Skeletal muscle tissue (tissue), 3 donors: ENCODE measurements at regions not wholly inside any gene's neighbourhood (a gene's known extent, or its start where the extent isn't known, plus 50 kb on each side); places are given as distances from the start of the nearest gene placed in this dataset.
"Not testable (repeated sequence)": the region's sequence is repeated elsewhere in the genome, so short reads cannot be mapped to it uniquely, and the experiment has no call there.

Experiments
- H3K27ac ChIP-seq: one replicate; pipeline ENCODE4 v1.7.0; 2013; ENCODE audit warnings: mild to moderate bottlenecking, low read depth, low read length, inconsistent platforms
- H3K27me3 ChIP-seq, 3 donors: one replicate each; pipeline ENCODE4 v1.7.0; 2013; ENCODE audit warnings: low read length in 3 of 3; ENCODE audit not compliant: control insufficient read depth in 3 of 3, insufficient read depth in 3 of 3
- H3K36me3 ChIP-seq, 3 donors: one replicate each; pipeline ENCODE4 v1.7.0; 2013; ENCODE audit warnings: low read length in 3 of 3; ENCODE audit not compliant: control insufficient read depth in 3 of 3, insufficient read depth in 3 of 3
- H3K4me1 ChIP-seq, 3 donors: one replicate each; pipeline ENCODE4 v1.7.0; 2013; ENCODE audit warnings: low read length in 3 of 3, mild to moderate bottlenecking in 3 of 3; ENCODE audit not compliant: control insufficient read depth in 3 of 3, insufficient read depth in 3 of 3
- H3K4me3 ChIP-seq, 3 donors: one replicate each; pipeline ENCODE4 v1.7.0; 2013; ENCODE audit warnings: low read length in 3 of 3
- H3K9ac ChIP-seq, 3 donors: one replicate each; pipeline ENCODE4 v1.7.0; 2013; ENCODE audit warnings: low read length in 3 of 3, mild to moderate bottlenecking in 3 of 3, moderate library complexity in 2 of 3, low read depth in 1 of 3
- H3K9me3 ChIP-seq, 3 donors: one replicate each; pipeline ENCODE4 v1.7.0; 2013; ENCODE audit warnings: low read length in 3 of 3; ENCODE audit not compliant: control insufficient read depth in 3 of 3
- donor health status: Osteomylitis.

GRCh38 chr2:67895227-67895941 is 167.4 kb downstream of the C1D start:
- Histone ChIP-seq H3K4me3 (no peak overlapping the region), H3K27ac (no peak overlapping the region), H3K9ac (no peak overlapping the region), H3K36me3 (no peaks in the 10 kb centered on the region), H3K27me3 (no peaks in the 10 kb centered on the region), H3K4me1 (peaks cover 0 to 12% (median 4%) of the 10 kb centered on the region in 3 donors), H3K9me3 (no peaks in the 10 kb centered on the region)

DNA sequence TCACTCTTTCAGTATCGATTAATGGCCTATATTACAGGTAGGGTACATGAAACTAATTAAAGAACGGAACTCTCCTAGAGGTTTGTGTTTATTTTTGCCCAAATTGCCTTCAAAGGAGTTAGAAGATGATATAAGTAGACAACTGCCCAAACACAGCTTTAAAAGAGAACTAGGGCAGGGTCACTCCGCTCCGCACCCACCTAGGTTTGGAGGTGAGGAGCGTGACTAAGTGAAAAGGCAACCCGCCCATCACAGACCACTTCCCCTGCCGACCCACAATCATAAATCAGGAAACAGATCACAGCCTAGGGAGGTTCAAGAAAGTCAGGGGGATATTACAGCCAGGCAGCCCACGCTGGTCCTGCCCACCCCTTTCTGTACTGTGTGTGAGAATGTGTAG is 166.7 kb downstream of the C1D start:
- Histone ChIP-seq H3K27me3 (no peaks in the 10 kb centered on the region), H3K4me1 (peaks cover 0 to 12% (median 4%) of the 10 kb centered on the region in 3 donors), H3K4me3 (no peak overlapping the region), H3K27ac (no peak overlapping the region), H3K36me3 (no peaks in the 10 kb centered on the region), H3K9me3 (no peaks in the 10 kb centered on the region), H3K9ac (no peak overlapping the region)

DNA sequence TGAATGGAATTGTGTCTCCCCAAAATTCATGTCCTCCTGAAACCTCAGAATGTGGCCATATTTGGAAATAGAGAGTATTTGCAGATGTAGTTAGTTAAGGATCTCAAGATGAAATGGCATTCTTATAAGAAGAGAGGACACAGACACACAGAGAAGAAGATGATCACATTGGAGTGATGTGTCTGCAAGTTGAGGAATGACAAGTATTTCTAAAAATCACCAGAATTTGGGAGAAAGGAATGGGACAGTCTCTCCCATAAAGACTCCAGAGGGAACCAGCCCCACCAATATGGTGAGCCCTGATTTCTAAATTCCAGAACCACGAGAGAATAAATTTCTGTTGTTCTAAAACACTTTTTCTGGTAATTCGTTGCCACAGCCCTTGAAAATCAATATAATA is 166.3 kb downstream of the C1D start:
- no peak overlapping the region for H3K27ac ChIP-seq
- H3K9me3 ChIP-seq = no peaks in the 10 kb centered on the region
- no peak overlapping the region for H3K4me3 ChIP-seq
- H3K27me3 ChIP-seq = no peaks in the 10 kb centered on the region
- H3K4me1 ChIP-seq = peaks cover 0 to 12% (median 4%) of the 10 kb centered on the region in 3 donors
- H3K36me3 ChIP-seq = no peaks in the 10 kb centered on the region
- H3K9ac ChIP-seq = no peak overlapping the region

DNA sequence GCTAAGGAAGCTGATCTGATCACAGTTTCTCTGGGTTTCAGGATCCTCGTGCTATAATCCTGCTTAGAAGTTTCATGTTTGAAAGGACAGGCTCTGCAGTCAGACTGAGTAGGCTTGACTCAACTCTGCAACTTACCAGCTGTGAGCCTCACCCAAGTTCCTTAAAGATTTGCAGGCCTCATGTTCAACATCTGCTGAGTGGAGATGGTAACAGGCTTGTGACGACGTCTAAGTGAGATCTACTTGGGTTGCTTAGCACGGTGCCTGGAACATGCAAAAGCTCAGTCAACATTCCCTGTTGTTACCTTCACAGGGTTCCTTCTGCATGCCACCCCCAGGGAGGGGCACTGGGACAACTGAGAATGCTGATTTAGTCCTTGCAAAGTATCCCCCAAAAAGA is 164.2 kb downstream of the C1D start:
- no peak overlapping the region for H3K9ac ChIP-seq
- no peaks in the 10 kb centered on the region for H3K36me3 ChIP-seq
- peaks cover 0 to 12% (median 4%) of the 10 kb centered on the region in 3 donors for H3K4me1 ChIP-seq
- H3K9me3 ChIP-seq = no peaks in the 10 kb centered on the region
- peaks cover 0 to 2% (median 0%) of the 10 kb centered on the region in 3 donors for H3K27me3 ChIP-seq
- no peak overlapping the region for H3K4me3 ChIP-seq
- H3K27ac ChIP-seq = no peak overlapping the region

DNA sequence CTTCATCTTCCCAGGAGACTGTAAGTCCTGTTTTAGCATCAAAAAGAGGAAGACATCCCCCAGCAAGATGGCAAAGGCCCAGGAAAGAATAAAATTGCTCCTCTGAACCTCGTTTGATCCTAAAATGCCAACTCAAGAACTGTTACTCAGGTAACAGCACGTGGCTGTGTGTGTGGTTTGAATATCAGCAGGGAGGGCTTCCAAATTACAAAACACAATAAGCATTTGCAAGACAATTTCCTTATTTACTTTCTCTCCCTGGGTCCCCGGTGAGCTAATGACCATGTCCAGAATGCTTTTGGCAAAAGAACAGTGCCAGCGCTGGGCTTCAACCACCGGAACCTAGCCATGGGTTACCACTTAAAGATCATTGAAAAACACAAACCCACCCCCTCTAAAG is 163.6 kb downstream of the C1D start:
- no peaks in the 10 kb centered on the region for H3K36me3 ChIP-seq
- peaks cover 0 to 2% (median 0%) of the 10 kb centered on the region in 3 donors for H3K27me3 ChIP-seq
- no peak overlapping the region for H3K9ac ChIP-seq
- H3K9me3 ChIP-seq = no peaks in the 10 kb centered on the region
- no peak overlapping the region for H3K4me3 ChIP-seq
- H3K27ac ChIP-seq = no peak overlapping the region
- H3K4me1 ChIP-seq = peaks cover 0 to 12% (median 4%) of the 10 kb centered on the region in 3 donors

- Histone ChIP-seq H3K4me1 (peaks cover 0 to 5% (median 0%) of the 10 kb centered on the region in 3 donors), H3K9ac (no peak overlapping the region), H3K27ac (no peak overlapping the region), H3K36me3 (no peaks in the 10 kb centered on the region), H3K4me3 (no peak overlapping the region), H3K9me3 (no peaks in the 10 kb centered on the region), H3K27me3 (peaks cover 0 to 2% (median 0%) of the 10 kb centered on the region in 3 donors)
Measured at GRCh38 chr2:67900826-67901225, 162.0 kb downstream of the C1D start.

GRCh38 chr2:67904566-67904965 is 158.2 kb downstream of the C1D start:
- Histone ChIP-seq H3K4me1 (no peaks in the 10 kb centered on the region), H3K9me3 (no peaks in the 10 kb centered on the region), H3K9ac (no peak overlapping the region), H3K27me3 (peaks cover 0 to 2% (median 0%) of the 10 kb centered on the region in 3 donors), H3K27ac (no peak overlapping the region), H3K4me3 (no peak overlapping the region), H3K36me3 (no peaks in the 10 kb centered on the region)

GRCh38 chr2:67904966-67905365 is 157.8 kb downstream of the C1D start:
- no peak overlapping the region for H3K4me3 ChIP-seq
- H3K9ac ChIP-seq = no peak overlapping the region
- H3K9me3 ChIP-seq = no peaks in the 10 kb centered on the region
- H3K36me3 ChIP-seq = no peaks in the 10 kb centered on the region
- peaks cover 0 to 2% (median 0%) of the 10 kb centered on the region in 3 donors for H3K27me3 ChIP-seq
- H3K4me1 ChIP-seq = no peaks in the 10 kb centered on the region
- no peak overlapping the region for H3K27ac ChIP-seq

GRCh38 chr2:67906547-67906946 is 156.3 kb downstream of the C1D start:
- H3K27me3 ChIP-seq, H3K9me3 ChIP-seq, H3K9ac ChIP-seq, H3K4me3 ChIP-seq, H3K27ac ChIP-seq, H3K36me3 ChIP-seq, H3K4me1 ChIP-seq: not testable (repeated sequence)

- no peaks in the 10 kb centered on the region for H3K9me3 ChIP-seq
- no peak overlapping the region for H3K4me3 ChIP-seq
- no peaks in the 10 kb centered on the region for H3K27me3 ChIP-seq
- H3K9ac ChIP-seq = no peak overlapping the region
- H3K4me1 ChIP-seq = no peaks in the 10 kb centered on the region
- no peaks in the 10 kb centered on the region for H3K36me3 ChIP-seq
- peak overlapping the region; percentile 38 for H3K27ac ChIP-seq
Measured at GRCh38 chr2:67917332-67918054, 145.3 kb downstream of the C1D start.
